ENCODE measurements at regions not wholly inside any gene's neighbourhood (a gene's known extent, or its start where the extent isn't known, plus 50 kb on each side); places are given as distances from the start of the nearest gene placed in this dataset.

GRCh38 chr1:218101409-218101808 is 183.7 kb upstream of the RRP15 start:
- FAIRE-seq, result no peak
- DNase-seq (ENCODE audit: extremely low spot score, insufficient read length, low read depth), result no peak

DNA sequence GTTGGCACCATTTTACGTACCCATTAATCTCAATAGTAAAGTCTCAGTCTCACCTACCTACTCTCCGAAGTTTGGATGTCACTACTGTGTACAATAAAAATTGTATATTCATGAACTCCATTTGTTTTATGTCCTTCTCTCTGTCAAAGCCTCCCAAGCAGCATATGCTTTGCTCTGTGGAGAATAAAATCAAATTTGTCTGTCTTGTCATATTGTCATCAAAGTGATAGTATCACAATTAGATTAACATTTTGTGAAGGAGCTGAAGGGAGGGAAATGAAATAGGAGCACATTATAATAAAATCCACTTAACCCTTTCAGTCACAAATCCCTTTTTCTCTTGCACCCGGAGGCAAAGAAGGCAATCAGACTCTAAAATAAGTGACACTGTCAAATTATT is 177.1 kb upstream of the RRP15 start:
- FAIRE-seq, result no peak
- no peak for DNase-seq (ENCODE audit: extremely low spot score, insufficient read length, low read depth)

GRCh38 chr1:218112862-218113261 is 172.2 kb upstream of the RRP15 start:
- no peak for DNase-seq (ENCODE audit: extremely low spot score, insufficient read length, low read depth)
- no peak for FAIRE-seq

- DNase-seq (ENCODE audit: extremely low spot score, insufficient read length, low read depth) (no peak), FAIRE-seq (no peak)
These were observed 161.1 kb upstream of the RRP15 start for GRCh38 chr1:218123968-218124367.

DNA sequence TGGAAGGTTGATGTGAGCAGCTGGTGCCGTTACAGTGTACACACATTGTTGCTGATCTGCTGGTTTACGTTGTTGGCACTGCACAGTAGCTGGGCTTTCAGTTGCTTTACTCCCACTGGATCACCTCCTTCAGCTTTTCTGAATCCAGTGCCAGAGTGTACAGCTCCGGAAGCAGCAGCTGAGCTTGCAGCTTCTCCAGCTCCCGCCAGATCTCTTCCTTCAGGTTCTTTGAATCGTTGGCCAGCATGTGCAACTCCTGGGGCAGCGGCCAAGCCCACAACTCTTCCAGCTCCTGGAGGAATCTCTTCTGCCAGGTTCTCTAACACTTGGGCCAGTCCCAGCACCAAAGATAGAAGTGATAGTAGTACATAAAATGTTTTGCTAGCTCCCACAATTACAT is 149.7 kb upstream of the RRP15 start:
- no peak for DNase-seq (ENCODE audit: extremely low spot score, insufficient read length, low read depth)
- no peak for FAIRE-seq

GRCh38 chr1:218139761-218140160 is 145.3 kb upstream of the RRP15 start:
- no peak for FAIRE-seq

DNA sequence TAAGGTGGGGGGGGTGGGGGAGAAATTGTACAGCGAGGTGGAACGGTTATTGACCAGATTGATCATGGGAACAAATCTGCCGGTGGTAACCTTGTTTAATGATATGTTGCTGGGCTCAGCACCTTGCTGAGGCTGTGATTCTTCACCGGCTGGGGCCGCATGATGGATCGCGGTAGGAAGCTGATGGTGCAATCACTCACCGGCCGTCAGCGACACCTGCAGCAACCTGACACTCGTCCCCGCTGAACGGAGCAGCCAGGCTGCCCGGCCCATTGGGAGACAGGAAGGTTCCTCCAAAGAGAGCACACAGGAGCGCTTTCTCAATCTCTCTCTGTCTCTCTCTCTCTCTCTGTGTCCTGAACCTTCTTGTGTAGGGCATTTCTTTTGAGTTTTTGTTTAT is 128.5 kb upstream of the RRP15 start:
- FAIRE-seq (no peak), DNase-seq (ENCODE audit: extremely low spot score, insufficient read length, low read depth) (no peak)

More at GRCh38 chr1:218139761-218140160, 145.3 kb upstream of the RRP15 start:
- no peak for DNase-seq (ENCODE audit: extremely low spot score, insufficient read length, low read depth)

GRCh38 chr1:218163371-218163770 is 121.7 kb upstream of the RRP15 start:
- FAIRE-seq (no peak), DNase-seq (ENCODE audit: extremely low spot score, insufficient read length, low read depth) (no peak)

GRCh38 chr1:218164111-218164929 is 120.8 kb upstream of the RRP15 start:
- FAIRE-seq (no peak), DNase-seq (ENCODE audit: extremely low spot score, insufficient read length, low read depth) (no peak)

DNA sequence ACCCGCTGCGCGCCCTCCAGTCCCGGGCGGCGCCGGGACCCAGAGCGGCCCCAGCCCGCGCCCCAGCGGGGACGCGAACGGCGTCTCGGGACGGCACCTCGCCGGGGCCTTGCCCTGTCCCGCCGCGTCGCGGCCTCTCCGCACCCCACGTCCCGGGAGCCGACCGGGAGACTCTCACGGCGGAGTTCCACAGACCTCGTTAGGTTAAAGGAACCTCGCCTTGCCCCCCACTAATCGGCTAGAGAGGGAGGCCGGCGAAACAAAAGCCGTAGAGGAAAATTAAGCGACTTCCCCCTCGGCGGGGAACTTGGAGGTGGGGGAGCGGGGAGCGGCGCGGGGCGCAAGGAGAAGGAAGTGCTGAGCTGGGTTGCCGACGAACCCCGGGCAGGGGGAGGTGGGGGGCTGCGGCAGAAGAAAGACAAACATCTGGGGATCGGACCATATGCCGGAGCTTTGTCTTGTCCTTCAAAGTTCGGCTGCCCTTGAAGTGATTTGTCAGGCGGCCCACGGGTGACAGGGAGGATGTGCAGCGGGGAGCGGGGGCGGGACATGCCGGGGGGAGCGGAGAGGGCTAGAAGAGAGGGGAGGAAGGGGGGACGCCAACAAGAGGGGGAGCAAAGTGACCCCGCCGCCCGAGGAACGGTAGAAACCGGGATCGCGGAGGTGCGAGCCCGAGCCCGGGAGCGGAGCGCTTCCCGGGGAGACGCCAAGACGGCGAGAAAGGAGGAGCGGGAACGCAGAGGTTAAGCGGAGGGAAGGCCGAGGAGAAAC is 120.0 kb upstream of the RRP15 start:
- no peak for DNase-seq (ENCODE audit: extremely low spot score, insufficient read length, low read depth)
- no peak for FAIRE-seq

GRCh38 chr1:218165701-218166114 is 119.4 kb upstream of the RRP15 start:
- FAIRE-seq, result no peak

DNA sequence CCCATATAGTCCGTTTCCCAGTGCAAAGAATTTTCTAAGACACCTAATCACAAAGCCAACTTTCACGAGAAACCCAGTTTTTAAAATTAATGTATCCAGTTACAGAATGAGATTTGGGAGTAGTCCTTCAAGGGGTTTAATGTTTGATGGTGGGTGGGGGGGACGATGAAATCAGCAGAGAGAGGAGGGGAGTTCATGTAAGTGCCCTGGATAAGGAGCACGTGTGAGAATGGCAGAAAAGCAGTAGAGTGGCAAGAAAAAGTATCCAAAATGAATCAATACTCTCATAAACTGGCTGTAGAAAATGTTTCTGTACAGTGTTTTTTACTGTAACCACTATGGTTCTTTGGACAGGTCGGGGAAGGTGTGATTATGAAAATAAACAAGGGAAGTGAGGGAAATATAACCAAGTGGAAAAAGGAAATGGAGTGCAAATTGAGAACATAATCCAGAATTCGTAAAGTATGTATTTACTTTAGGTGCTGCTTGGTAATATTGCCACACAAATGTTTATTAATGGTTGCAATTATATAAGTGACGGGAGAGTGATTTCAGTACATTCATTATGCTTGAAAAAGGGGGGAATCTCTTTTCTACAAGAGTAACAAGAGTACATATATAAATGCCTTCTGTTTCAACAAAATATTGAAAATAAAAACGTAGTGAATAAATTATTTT is 118.7 kb upstream of the RRP15 start:
- DNase-seq (ENCODE audit: extremely low spot score, insufficient read length, low read depth) (no peak), FAIRE-seq (no peak)

More at GRCh38 chr1:218165701-218166114, 119.4 kb upstream of the RRP15 start:
- DNase-seq (ENCODE audit: extremely low spot score, insufficient read length, low read depth), result no peak

DNA sequence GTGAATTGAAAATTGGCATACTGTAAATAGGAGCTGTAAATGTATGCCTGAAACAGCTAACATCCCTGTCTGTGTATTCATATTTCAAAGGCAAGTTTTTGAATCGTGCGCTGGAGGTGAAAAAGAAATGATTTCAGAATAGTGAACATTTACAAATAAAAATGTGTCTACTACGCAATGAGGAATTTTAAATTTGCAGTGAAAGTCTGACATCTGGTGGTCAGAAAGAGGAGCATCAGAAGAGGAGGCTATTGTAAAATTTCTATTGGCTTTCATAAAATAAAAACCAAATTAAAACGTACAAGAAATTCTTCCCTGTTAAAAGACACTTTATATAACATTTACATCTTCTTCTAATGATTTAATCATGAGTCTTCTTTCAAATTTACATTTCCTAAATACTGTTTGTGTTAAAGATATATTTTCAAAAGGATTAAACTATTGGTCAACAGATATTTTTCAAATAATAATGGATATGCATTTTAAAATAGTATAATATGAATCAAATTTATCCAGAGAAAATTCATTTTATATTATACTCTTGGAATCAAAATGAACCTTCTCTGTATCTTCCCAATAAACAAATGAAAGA is 113.7 kb upstream of the RRP15 start:
- DNase-seq (ENCODE audit: extremely low spot score, insufficient read length, low read depth), result no peak
- FAIRE-seq, result peak; percentile 62

- FAIRE-seq, result no peak
These were observed 102.6 kb upstream of the RRP15 start for GRCh38 chr1:218182455-218182854.

GRCh38 chr1:218200979-218201378 is 84.1 kb upstream of the RRP15 start:
- FAIRE-seq (no peak), DNase-seq (ENCODE audit: extremely low spot score, insufficient read length, low read depth) (no peak)

More at GRCh38 chr1:218182455-218182854, 102.6 kb upstream of the RRP15 start:
- DNase-seq (ENCODE audit: extremely low spot score, insufficient read length, low read depth), result no peak

- DNase-seq (ENCODE audit: extremely low spot score, insufficient read length, low read depth), result no peak
- FAIRE-seq, result no peak
These were observed 83.5 kb upstream of the RRP15 start for GRCh38 chr1:218201601-218202000.

- DNase-seq (ENCODE audit: extremely low spot score, insufficient read length, low read depth), result no peak
- FAIRE-seq, result no peak
These were observed 79.4 kb upstream of the RRP15 start for GRCh38 chr1:218205721-218206120.

DNA sequence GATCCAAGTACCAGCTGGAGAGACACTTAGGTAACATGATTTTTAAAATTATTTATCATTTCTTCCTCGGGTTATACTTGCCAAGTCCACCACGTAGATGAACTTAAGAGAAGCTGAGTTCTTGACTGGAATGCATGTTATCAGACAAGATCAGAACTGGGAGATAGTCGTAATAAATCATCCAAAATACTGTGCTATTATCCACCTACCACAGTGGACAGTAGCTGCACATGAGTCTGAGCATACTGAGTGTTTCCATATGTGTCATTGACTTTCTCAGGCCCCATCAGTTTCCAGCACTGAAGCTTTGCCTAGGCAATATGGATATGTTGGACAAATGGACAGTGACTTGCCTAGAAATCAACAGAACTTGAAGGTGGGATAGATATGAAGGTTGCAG is 77.9 kb upstream of the RRP15 start:
- DNase-seq (ENCODE audit: extremely low spot score, insufficient read length, low read depth) (no peak), FAIRE-seq (no peak)

DNA sequence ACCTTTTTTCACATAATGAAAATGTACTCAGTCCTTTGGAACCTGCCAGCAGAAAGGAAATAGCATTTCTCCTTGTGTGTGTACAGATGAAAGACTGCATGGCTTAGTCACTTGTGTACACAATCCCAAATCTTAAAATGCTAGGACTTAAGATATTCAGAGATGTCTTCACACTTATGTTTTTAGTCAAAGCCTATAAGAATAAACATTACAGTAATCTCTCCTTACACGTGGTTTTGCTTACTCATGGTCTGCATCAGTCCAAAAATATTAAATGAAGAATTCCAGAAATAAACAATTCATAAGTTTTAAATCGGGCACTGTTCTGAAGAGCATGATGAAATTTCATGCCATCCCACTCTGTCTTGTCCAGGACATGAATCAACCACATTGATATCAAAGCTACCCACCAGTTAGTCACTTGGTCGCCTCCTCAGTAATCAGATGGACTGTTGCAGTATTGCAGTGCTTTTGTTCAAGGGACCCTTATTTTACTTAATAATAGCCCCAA is 75.7 kb upstream of the RRP15 start:
- FAIRE-seq (no peak), DNase-seq (ENCODE audit: extremely low spot score, insufficient read length, low read depth) (no peak)

GRCh38 chr1:218211241-218211640 is 73.9 kb upstream of the RRP15 start:
- no peak for FAIRE-seq
- no peak for DNase-seq (ENCODE audit: extremely low spot score, insufficient read length, low read depth)
